OCI-LY7 (cell line): ENCODE measurements at regions not wholly inside any gene's neighbourhood (a gene's known extent, or its start where the extent isn't known, plus 50 kb on each side); places are given as distances from the start of the nearest gene placed in this dataset.
"Not testable (repeated sequence)": the region's sequence is repeated elsewhere in the genome, so short reads cannot be mapped to it uniquely, and the experiment has no call there.

Source experiments
- BruUV-seq: library from RNA; stranded (reverse); fragments of 400-500 nt; replicated peaks from 2 replicates; lab custom pipeline; 2021; lab: Mats Ljungman, UMichigan
- CTCF ChIA-PET: fragments of 300-600 bp; sonication (Branson Sonifier 250); formaldehyde crosslinking; loops from one replicate; lab custom pipeline; 2022; ENCODE audit warnings: antibody characterized with exemption; ENCODE audit not compliant: unreplicated experiment; lab: Charles Lee
- POLR2A ChIA-PET: fragments of 300-600 bp; sonication (Branson Sonifier 250); formaldehyde crosslinking; loops from one replicate; lab custom pipeline; 2022; ENCODE audit warnings: antibody characterized with exemption; lab: Charles Lee
- DNase-seq: peaks from one replicate; pipeline ENCODE4 v3.0.0-alpha.2; 2015; ENCODE audit warnings: low spot score
- H2AFZ ChIP-seq: fragments of 200-600 bp; sonication (generic), shearing (Covaris generic); 2 replicates; pipeline ENCODE4 v1.6.1; 2014; ENCODE audit warnings: mild to moderate bottlenecking, antibody characterized with exemption, low read length, moderate library complexity
- H3K27ac ChIP-seq: fragments of 200-600 bp; sonication (generic); 2 replicates; pipeline ENCODE4 v1.5.1; 2014; ENCODE audit warnings: mixed run types, low read depth, mild to moderate bottlenecking, moderate library complexity, low read length, inconsistent platforms; ENCODE audit not compliant: poor library complexity, severe bottlenecking
- H3K36me3 ChIP-seq: fragments of 200-600 bp; sonication (generic); 2 replicates; pipeline ENCODE4 v1.6.1; 2014; ENCODE audit warnings: mild to moderate bottlenecking, antibody characterized with exemption, low read length, moderate library complexity, mixed read lengths; ENCODE audit not compliant: insufficient read depth
- H3K4me1 ChIP-seq: fragments of 200-600 bp; sonication (generic); 2 replicates; pipeline ENCODE4 v1.5.1; 2014; ENCODE audit warnings: mild to moderate bottlenecking, low read length; ENCODE audit not compliant: insufficient read depth, poor library complexity, severe bottlenecking
- H3K4me2 ChIP-seq: fragments of 200-600 bp; sonication (generic); 2 replicates; pipeline ENCODE4 v1.6.1; 2014; ENCODE audit warnings: mild to moderate bottlenecking, low read length
- H3K4me3 ChIP-seq: fragments of 200-600 bp; sonication (generic); 2 replicates; pipeline ENCODE4 v1.5.1; 2014; ENCODE audit warnings: mild to moderate bottlenecking, low read depth, low read length; ENCODE audit not compliant: poor library complexity, severe bottlenecking
- H3K79me2 ChIP-seq: fragments of 200-600 bp; sonication (generic); 2 replicates; pipeline ENCODE4 v1.6.1; 2016; ENCODE audit warnings: low read depth, mild to moderate bottlenecking, low read length, moderate library complexity, mixed read lengths; ENCODE audit not compliant: insufficient read depth
- H3K9me2 ChIP-seq: fragments of 200-600 bp; sonication (generic); 2 replicates; pipeline ENCODE4 v1.6.1; 2016; ENCODE audit warnings: mild to moderate bottlenecking, low read length, mixed read lengths; ENCODE audit not compliant: insufficient read depth
- H3K9me3 ChIP-seq: fragments of 200-600 bp; sonication (generic); 2 replicates; pipeline ENCODE4 v1.6.1; 2014; ENCODE audit warnings: mild to moderate bottlenecking, mixed run types, low read length, mixed read lengths
- H4K20me1 ChIP-seq: fragments of 200-600 bp; sonication (generic); 2 replicates; pipeline ENCODE4 v1.6.1; 2014; ENCODE audit warnings: mild to moderate bottlenecking, antibody characterized with exemption, low read length, moderate library complexity, mixed read lengths; ENCODE audit not compliant: insufficient read depth
- CTCF ChIP-seq: fragments of 200-600 bp; sonication (generic); conservative IDR thresholded peaks from 2 replicates; pipeline ENCODE4 v1.5.1; 2014; ENCODE audit warnings: mild to moderate bottlenecking, antibody characterized with exemption, low read length, moderate library complexity, mixed read lengths
- EZH2phosphoT487 ChIP-seq: fragments of 200-600 bp; sonication (generic); IDR thresholded peaks from 2 replicates; pipeline ENCODE4 v1.6.1; 2018; ENCODE audit warnings: low read depth, borderline replicate concordance, mild to moderate bottlenecking, mixed run types, antibody characterized with exemption, low read length, moderate library complexity, mixed read lengths
- intact Hi-C: fragments of 100-400 bp; cut with micrococcal nuclease; formaldehyde crosslinking; loops from one replicate; pipeline ENCODE4 v1.10.0; 2022; ENCODE audit not compliant: unreplicated experiment

- H3K4me3 ChIP-seq: no peak overlapping the region
- H3K4me2 ChIP-seq: no peak overlapping the region
- no peak overlapping the region for H3K27ac ChIP-seq
- DNase-seq: no peak
- H2AFZ ChIP-seq: no peak overlapping the region
- H3K9me2 ChIP-seq: no peaks in the 10 kb centered on the region
- no peaks in the 10 kb centered on the region for H3K79me2 ChIP-seq
- TF ChIP-seq EZH2phosphoT487: no peak
- TF ChIP-seq CTCF: no peak
- no peaks in the 10 kb centered on the region for H3K4me1 ChIP-seq
- ChIA-PET POLR2A (no interaction called here), CTCF (no interaction called here)
- no peaks in the 10 kb centered on the region for H4K20me1 ChIP-seq
- intact Hi-C loops: no loop called here
- no peaks in the 10 kb centered on the region for H3K9me3 ChIP-seq
- BruUV-seq: no TSS peak
- H3K36me3 ChIP-seq: no peaks in the 10 kb centered on the region
These were observed 237.5 kb upstream of the POGK start for GRCh38 chr1:166601650-166602278.

GRCh38 chr1:166602801-166603200 is 236.5 kb upstream of the POGK start:
- H4K20me1 ChIP-seq, H2AFZ ChIP-seq, H3K4me3 ChIP-seq, H3K9me2 ChIP-seq, CTCF ChIA-PET, DNase-seq, POLR2A ChIA-PET, H3K79me2 ChIP-seq, H3K4me2 ChIP-seq, H3K9me3 ChIP-seq, H3K4me1 ChIP-seq, H3K36me3 ChIP-seq, BruUV-seq, intact Hi-C loops, H3K27ac ChIP-seq: not testable (repeated sequence)

DNA sequence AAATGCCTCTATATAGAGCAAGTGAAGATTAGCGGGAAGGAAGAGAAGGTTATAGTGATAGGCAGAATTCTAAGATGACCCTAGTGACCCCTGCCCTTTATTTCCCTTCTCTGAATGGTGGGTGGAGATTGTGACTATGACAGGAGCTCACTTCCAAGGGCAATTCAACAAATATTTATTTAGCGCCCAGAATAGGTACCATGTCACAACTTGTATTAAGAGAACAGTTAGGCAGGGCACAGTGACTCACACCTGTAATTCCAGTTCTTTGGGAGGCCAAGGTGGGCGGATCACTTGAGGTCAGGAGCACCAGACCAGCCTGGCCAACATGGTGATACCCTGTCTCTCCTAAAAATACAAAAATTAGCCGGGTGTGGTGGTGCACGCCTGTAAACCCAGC is 236.0 kb upstream of the POGK start:
- no peaks in the 10 kb centered on the region for H3K9me2 ChIP-seq
- no peaks in the 10 kb centered on the region for H3K79me2 ChIP-seq
- CTCF ChIA-PET: no interaction called here
- no peak overlapping the region for H3K27ac ChIP-seq
- BruUV-seq: no TSS peak
- H4K20me1 ChIP-seq: no peaks in the 10 kb centered on the region
- no peak overlapping the region for H3K4me2 ChIP-seq
- TF ChIP-seq EZH2phosphoT487: no peak
- TF ChIP-seq CTCF: no peak
- POLR2A ChIA-PET: no interaction called here
- intact Hi-C loops: no loop called here
- no peak for DNase-seq
- no peak overlapping the region for H2AFZ ChIP-seq
- H3K9me3 ChIP-seq: no peaks in the 10 kb centered on the region
- H3K36me3 ChIP-seq: no peaks in the 10 kb centered on the region
- no peak overlapping the region for H3K4me3 ChIP-seq
- H3K4me1 ChIP-seq: no peaks in the 10 kb centered on the region
